HUES64 (cell line): ENCODE measurements at regions not wholly inside any gene's neighbourhood (a gene's known extent, or its start where the extent isn't known, plus 50 kb on each side); places are given as distances from the start of the nearest gene placed in this dataset.

ENCODE experiments used
- H3K27ac ChIP-seq: 2 replicates; pipeline ENCODE4 v1.7.0; 2013; ENCODE audit warnings: low read depth, low read length, inconsistent platforms
- H3K27me3 ChIP-seq: 2 replicates; pipeline ENCODE4 v1.6.1; 2013; ENCODE audit warnings: mild to moderate bottlenecking, low read length; ENCODE audit not compliant: insufficient read depth
- H3K36me3 ChIP-seq: 2 replicates; pipeline ENCODE4 v1.6.1; 2013; ENCODE audit warnings: mild to moderate bottlenecking, low read length; ENCODE audit not compliant: insufficient read depth
- H3K4me1 ChIP-seq: 2 replicates; pipeline ENCODE4 v1.6.1; 2013; ENCODE audit warnings: mild to moderate bottlenecking, low read length, moderate library complexity; ENCODE audit not compliant: insufficient read depth
- H3K4me3 ChIP-seq: 2 replicates; pipeline ENCODE4 v1.5.1; 2013; ENCODE audit warnings: mild to moderate bottlenecking, low read length, moderate library complexity
- H3K9ac ChIP-seq: 2 replicates; pipeline ENCODE4 v1.6.1; 2013; ENCODE audit warnings: mild to moderate bottlenecking, low read depth, low read length
- H3K9me3 ChIP-seq: 2 replicates; pipeline ENCODE4 v1.6.1; 2013; ENCODE audit warnings: low read depth, low read length; ENCODE audit not compliant: insufficient read depth
- WGBS: fragments of 150-250, 120-280 bp; methylation state at CpG from one replicate; pipeline ENCODE4 v1.1.7; 2013; ENCODE audit warnings: missing lambda C conversion rate; 5-methylcytosine and 5-hydroxymethylcytosine counted together

DNA sequence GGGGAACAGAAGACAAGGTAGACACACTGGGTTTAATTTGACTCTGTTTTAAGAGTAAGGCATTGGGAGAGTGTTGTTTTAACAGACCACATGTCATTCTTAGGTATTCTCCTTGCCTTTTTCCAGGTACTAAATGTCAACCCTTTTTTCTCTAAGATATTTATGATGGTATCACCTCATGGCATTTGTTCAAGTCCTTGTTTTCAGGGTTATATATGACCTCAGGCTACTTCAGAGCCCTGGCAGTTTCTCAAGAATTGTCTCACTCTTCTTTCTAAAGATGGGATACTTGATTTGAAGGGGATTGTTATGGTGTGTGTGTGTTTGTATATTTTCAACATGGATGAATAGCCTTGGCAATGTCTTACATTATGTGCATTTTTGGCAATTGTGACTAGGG lies 131.1 kb upstream of the ACTBL2 start:
- Histone ChIP-seq H3K9ac (no peak overlapping the region), H3K27ac (no peak overlapping the region), H3K9me3 (no peaks in the 10 kb centered on the region), H3K36me3 (no peaks in the 10 kb centered on the region), H3K27me3 (no peaks in the 10 kb centered on the region), H3K4me1 (no peaks in the 10 kb centered on the region), H3K4me3 (no peak overlapping the region)

DNA sequence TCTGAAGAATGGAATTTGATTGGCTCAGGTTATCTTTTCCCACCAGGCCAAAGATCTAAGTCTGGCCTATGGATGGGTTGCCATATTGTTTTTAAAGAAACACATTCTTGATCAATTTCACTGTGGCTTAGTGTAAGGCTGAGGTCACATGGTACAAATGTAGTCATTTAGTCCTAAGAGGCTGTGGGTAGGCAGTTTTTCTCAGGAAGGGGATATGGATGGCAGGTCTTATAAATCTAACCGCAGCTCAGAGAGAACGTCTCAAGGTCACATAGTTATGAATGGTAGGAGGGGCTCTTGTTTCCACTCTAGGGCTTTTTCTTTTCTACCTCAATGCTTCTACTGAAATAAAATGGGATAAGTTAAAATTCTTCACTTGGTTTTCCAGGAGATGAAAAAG lies 128.6 kb upstream of the ACTBL2 start:
- Histone ChIP-seq H3K4me1 (no peaks in the 10 kb centered on the region), H3K9ac (no peak overlapping the region), H3K27ac (no peak overlapping the region), H3K4me3 (no peak overlapping the region), H3K27me3 (no peaks in the 10 kb centered on the region), H3K36me3 (no peaks in the 10 kb centered on the region), H3K9me3 (no peaks in the 10 kb centered on the region)
- WGBS, result 94% methylated on average over 2 of the region's 2 CpGs

DNA sequence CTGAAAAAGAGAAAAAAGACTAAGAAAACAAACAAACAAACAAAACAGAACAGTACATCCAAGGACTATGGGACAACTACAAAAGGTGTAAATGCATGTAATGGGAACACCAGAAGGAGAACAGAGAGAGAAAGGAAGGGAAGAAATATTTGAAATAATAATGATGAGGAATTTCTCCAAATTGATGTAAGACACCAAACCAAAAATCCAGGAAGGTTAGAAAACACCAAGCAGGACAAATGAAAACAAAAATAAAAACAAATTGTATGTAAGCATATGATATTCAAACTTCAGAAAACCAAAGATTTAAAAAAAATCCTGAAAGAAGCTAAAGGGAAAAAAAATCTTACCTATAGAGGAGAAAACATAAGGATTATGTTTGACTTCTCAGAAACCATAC lies 125.9 kb upstream of the ACTBL2 start:
- H3K9ac ChIP-seq, result no peak overlapping the region
- no peaks in the 10 kb centered on the region for H3K27me3 ChIP-seq
- no peak overlapping the region for H3K27ac ChIP-seq
- no peaks in the 10 kb centered on the region for H3K4me1 ChIP-seq
- no peak overlapping the region for H3K4me3 ChIP-seq
- no peaks in the 10 kb centered on the region for H3K9me3 ChIP-seq
- no peaks in the 10 kb centered on the region for H3K36me3 ChIP-seq

DNA sequence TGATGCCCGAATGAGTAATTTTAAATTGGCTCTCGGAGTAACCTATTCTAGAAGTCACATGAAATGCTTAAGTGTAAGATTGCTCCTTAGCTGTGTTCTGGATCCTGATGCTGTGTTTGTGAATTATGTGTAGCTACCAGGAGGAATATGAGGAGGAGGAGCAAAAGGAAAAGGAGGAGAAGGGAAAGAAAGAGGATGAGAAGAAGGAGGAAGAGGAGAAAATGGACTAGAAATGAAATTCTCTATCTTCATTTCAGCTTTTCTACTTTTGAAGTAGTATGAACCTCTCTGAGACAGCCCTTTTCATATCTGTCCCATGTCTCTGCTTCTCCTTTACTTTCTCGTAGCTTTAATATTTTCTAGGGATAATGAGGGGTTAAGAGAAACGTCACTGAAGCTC lies 119.4 kb upstream of the ACTBL2 start:
- Histone ChIP-seq H3K9ac (no peak overlapping the region), H3K27me3 (no peaks in the 10 kb centered on the region), H3K27ac (no peak overlapping the region), H3K4me1 (no peaks in the 10 kb centered on the region), H3K36me3 (no peaks in the 10 kb centered on the region), H3K4me3 (no peak overlapping the region), H3K9me3 (no peaks in the 10 kb centered on the region)
- 89% methylated on average over 3 of the region's 4 CpGs for WGBS

DNA sequence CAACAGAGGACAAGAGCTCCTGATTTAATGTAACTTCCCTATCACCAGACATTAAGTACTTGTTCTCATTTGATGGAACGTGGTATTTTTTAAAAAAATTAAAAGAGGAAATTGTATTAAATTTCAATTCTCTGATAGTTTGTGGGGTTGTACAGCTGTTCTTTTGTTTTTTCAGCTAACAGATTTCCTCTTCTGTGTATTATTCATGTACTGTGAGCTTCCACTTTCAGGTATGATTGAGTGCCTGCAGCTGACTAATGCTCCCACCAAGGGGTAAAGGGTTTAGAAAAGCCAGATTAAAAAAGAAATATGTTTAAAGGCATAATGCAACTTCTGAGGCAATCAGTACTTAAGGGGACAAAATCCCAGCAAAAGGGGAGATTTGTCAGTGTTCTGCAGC lies 117.7 kb upstream of the ACTBL2 start:
- Histone ChIP-seq H3K4me3 (no peak overlapping the region), H3K9ac (no peak overlapping the region), H3K27ac (no peak overlapping the region), H3K27me3 (no peaks in the 10 kb centered on the region), H3K4me1 (no peaks in the 10 kb centered on the region), H3K9me3 (no peaks in the 10 kb centered on the region), H3K36me3 (no peaks in the 10 kb centered on the region)
- WGBS, result 100% methylated on average over 1 of the region's 1 CpG

DNA sequence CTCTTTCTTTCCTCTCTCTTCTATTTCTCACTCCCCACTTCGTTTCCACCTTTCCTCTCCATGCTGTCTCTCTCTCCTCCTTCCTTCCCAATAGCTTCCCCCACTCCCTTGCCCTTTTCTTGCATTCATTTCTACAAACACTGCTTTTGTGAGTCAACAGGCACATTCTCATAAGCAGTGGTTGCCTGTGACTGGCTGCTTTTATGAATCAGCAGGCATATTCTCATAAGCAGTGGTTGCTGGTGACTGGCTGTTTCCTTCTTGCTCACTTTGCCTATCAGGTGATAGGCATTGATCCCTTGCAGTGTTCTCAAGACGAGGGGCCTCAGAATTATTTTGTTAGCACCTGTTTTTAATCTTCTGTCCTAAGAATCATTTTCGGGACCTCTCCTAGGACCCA lies 116.1 kb upstream of the ACTBL2 start:
- H3K4me1 ChIP-seq, result no peaks in the 10 kb centered on the region
- H3K4me3 ChIP-seq, result no peak overlapping the region
- no peaks in the 10 kb centered on the region for H3K27me3 ChIP-seq
- H3K27ac ChIP-seq, result no peak overlapping the region
- H3K36me3 ChIP-seq, result no peaks in the 10 kb centered on the region
- WGBS, result 81% methylated on average over 3 of the region's 3 CpGs
- H3K9ac ChIP-seq, result no peak overlapping the region
- no peaks in the 10 kb centered on the region for H3K9me3 ChIP-seq

DNA sequence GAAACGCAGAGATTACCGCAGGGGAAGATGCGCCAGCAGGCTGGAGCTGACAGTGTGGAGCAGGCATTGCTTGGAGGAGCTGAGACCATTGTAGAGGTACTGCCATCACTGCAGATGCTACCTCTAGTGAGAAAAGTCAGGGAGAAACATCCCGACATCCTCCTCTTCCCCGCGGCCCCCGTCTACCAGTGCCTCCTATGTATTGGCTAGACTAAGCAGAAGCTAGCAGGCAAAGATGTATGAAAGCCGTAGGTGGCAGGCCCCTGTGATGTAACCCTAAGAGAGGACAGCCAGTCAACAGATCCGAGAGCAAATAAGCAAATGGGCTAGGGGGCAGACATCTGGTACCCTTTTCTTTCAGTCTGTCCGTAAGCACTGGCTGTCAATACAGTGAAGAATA lies 115.5 kb upstream of the ACTBL2 start:
- H3K27ac ChIP-seq, result no peak overlapping the region
- no peaks in the 10 kb centered on the region for H3K9me3 ChIP-seq
- H3K9ac ChIP-seq, result no peak overlapping the region
- no peaks in the 10 kb centered on the region for H3K27me3 ChIP-seq
- no peak overlapping the region for H3K4me3 ChIP-seq
- WGBS, result 94% methylated on average over 10 of the region's 10 CpGs
- no peaks in the 10 kb centered on the region for H3K4me1 ChIP-seq
- no peaks in the 10 kb centered on the region for H3K36me3 ChIP-seq

DNA sequence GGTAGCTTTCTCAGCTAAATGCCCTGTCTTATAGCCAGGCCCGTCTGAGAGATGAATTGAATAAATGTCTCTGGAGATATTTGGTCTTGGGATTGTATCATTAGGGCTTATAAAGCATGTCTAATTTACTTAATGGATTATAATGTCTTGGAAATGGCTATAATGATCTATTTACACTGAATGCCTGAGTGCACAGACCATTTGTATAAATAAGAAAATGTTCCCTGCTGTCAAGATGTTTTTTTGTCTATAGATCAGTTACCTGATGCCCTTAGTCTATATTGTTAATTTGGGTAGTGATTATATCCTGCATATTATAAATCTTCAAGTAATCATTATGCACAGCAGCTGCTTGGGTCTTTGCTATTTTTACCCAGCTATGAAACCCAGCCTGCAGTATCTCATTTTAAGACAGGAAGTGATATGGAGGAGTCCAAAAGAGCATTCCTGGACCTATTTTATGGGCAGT lies 112.9 kb upstream of the ACTBL2 start:
- Histone ChIP-seq H3K36me3 (no peaks in the 10 kb centered on the region), H3K27me3 (no peaks in the 10 kb centered on the region), H3K9me3 (no peaks in the 10 kb centered on the region), H3K4me3 (no peak overlapping the region), H3K27ac (no peak overlapping the region), H3K9ac (no peak overlapping the region), H3K4me1 (no peaks in the 10 kb centered on the region)
- WGBS, result 95% methylated on average over 1 of the region's 1 CpG

DNA sequence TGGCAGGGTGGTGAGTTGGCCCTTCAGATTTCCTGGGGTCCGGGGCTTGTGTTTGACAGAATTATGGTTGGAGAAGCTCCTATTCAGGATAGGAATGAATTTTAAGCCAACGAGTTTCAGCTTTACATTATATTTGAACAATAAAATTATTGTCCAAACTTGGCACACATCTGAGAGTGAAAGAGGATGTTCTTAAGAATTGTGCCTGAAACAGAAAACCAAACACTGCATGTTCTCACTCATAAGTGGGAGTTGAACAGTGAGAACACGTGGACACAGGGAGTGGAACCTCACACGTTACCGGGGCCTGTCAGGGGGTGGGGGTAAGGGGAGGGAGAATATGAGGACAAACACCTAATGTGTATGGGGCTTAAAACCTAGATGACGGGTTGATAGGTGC lies 111.8 kb upstream of the ACTBL2 start:
- Histone ChIP-seq H3K36me3 (no peaks in the 10 kb centered on the region), H3K4me1 (no peaks in the 10 kb centered on the region), H3K9me3 (no peaks in the 10 kb centered on the region), H3K27ac (no peak overlapping the region), H3K9ac (no peak overlapping the region), H3K4me3 (no peak overlapping the region), H3K27me3 (no peaks in the 10 kb centered on the region)
- 95% methylated on average over 5 of the region's 6 CpGs for WGBS

DNA sequence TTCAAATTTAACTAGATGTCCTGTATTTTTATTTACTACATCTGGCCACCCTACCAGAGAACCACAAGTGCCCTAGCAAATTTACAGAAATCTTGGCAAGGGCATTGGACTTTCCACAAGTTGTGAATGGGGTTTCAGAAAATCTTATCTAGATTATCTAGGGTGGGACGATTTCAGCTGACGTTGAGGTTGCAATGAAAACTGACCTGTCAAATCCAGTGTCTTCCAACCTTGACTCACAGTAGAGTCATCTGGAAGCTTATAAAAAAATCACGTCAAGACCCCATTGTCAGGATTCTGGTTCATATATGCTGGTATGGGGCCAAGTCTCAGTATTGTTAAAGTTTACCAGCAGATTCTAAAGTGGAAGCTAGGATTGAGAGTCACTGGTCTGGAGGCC lies 109.6 kb upstream of the ACTBL2 start:
- Histone ChIP-seq H3K27ac (no peak overlapping the region), H3K4me3 (no peak overlapping the region), H3K9ac (no peak overlapping the region), H3K36me3 (no peaks in the 10 kb centered on the region), H3K4me1 (no peaks in the 10 kb centered on the region), H3K27me3 (no peaks in the 10 kb centered on the region), H3K9me3 (no peaks in the 10 kb centered on the region)
- WGBS, result 96% methylated on average over 3 of the region's 3 CpGs

DNA sequence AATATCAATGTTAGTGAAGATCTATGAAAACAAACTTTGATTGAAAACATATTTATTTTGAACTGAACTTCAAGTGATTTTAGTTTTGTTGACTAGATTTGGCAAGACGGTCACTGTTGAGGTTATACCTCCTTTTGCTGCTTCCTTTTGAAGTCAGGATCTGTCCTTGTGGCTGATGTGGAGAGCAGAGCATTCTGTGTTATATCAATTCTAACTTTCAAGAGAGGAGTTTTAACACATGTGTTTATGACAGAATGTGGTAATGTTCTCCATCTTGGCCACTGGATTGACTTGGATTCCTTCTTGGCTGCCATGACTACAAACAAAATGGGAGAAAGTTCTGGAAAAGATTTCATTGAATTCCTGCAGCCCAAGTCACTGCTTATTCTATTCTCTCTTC lies 104.0 kb upstream of the ACTBL2 start:
- H3K27ac ChIP-seq, result no peak overlapping the region
- WGBS, result 89% methylated on average over 1 of the region's 1 CpG

DNA sequence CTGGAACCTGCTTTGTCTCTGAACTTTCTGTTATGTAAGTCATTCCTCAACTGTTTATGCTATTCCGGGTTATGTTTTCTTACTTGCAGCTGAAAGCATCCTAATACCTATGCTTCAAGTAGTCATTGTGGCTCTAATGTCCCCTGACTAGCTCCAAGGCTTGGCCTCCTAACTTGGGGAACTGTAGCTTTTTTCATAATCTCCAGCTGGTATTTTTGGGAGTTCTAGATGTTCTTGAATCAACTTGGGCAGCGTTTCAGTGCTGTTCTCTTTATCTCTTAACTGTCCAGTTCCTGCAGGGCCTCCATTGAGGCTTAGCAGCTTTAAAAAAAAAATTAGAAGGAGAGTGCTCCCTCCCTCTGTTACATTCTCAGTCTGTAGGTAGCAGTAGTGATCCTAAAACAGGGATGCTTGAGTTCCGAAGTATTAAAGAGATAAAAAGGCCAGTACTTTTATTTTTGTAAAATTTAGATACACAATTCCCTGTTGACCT lies 100.0 kb upstream of the ACTBL2 start:
- Histone ChIP-seq H3K36me3 (no peaks in the 10 kb centered on the region), H3K27ac (no peak overlapping the region), H3K4me3 (no peak overlapping the region), H3K9ac (no peak overlapping the region), H3K9me3 (no peaks in the 10 kb centered on the region), H3K4me1 (no peaks in the 10 kb centered on the region), H3K27me3 (no peaks in the 10 kb centered on the region)
- WGBS, result 91% methylated on average over 2 of the region's 3 CpGs

More for the DNA sequence above, 104.0 kb upstream of the ACTBL2 start:
- Histone ChIP-seq H3K9ac (no peak overlapping the region), H3K9me3 (no peaks in the 10 kb centered on the region), H3K36me3 (no peaks in the 10 kb centered on the region), H3K4me3 (no peak overlapping the region), H3K27me3 (no peaks in the 10 kb centered on the region), H3K4me1 (no peaks in the 10 kb centered on the region)
